GM23338 (cell line): ENCODE measurements at regions not wholly inside any gene's neighbourhood (a gene's known extent, or its start where the extent isn't known, plus 50 kb on each side); places are given as distances from the start of the nearest gene placed in this dataset.

ENCODE experiments used
- ATAC-seq: fragments of 200-7000 bp; cut with Tn5 transposase; 3 replicates; pipeline ENCODE4 v1.9.1; 2020
- DNase-seq: peaks from one replicate; pipeline ENCODE4 v3.0.0-alpha.2; 2015; ENCODE audit warnings: low spot score
- H2AFZ ChIP-seq: fragments of 200-600 bp; sonication (generic); 2 replicates; pipeline ENCODE4 v1.8.0; 2016; ENCODE audit warnings: antibody characterized with exemption, mild to moderate bottlenecking, moderate library complexity
- H3F3A ChIP-seq: fragments of 200-600 bp; sonication (generic); replicated peaks from 2 replicates; pipeline ENCODE4 v1.8.0; 2017; ENCODE audit warnings: antibody characterized with exemption, mixed run types, low read depth
- H3K27ac ChIP-seq: fragments of 200-600 bp; sonication (generic); 2 replicates; pipeline ENCODE4 v1.6.1; 2016; ENCODE audit warnings: low read depth
- H3K27me3 ChIP-seq: fragments of 200-600 bp; sonication (generic); 2 replicates; pipeline ENCODE4 v1.8.0; 2016; ENCODE audit warnings: mild to moderate bottlenecking, mixed run types, moderate library complexity; ENCODE audit not compliant: insufficient read depth
- H3K36me3 ChIP-seq: fragments of 200-600 bp; sonication (generic); 2 replicates; pipeline ENCODE4 v1.8.0; 2016; ENCODE audit warnings: mild to moderate bottlenecking; ENCODE audit not compliant: insufficient read depth
- H3K4me1 ChIP-seq: fragments of 200-600 bp; sonication (generic); 2 replicates; pipeline ENCODE4 v1.8.0; 2016; ENCODE audit warnings: mild to moderate bottlenecking, moderate library complexity; ENCODE audit not compliant: insufficient read depth
- H3K4me2 ChIP-seq: fragments of 200-600 bp; sonication (generic); 2 replicates; pipeline ENCODE4 v1.7.1; 2017; ENCODE audit warnings: mixed run types
- H3K4me3 ChIP-seq: fragments of 200-600 bp; sonication (generic); 2 replicates; pipeline ENCODE4 v1.6.1; 2016; ENCODE audit warnings: mixed run types
- H3K79me2 ChIP-seq: fragments of 200-600 bp; sonication (generic); replicated peaks from 2 replicates; pipeline ENCODE4 v1.8.0; 2017; ENCODE audit warnings: mild to moderate bottlenecking; ENCODE audit not compliant: insufficient read depth
- H3K9me2 ChIP-seq: fragments of 200-600 bp; sonication (generic); 2 replicates; pipeline ENCODE4 v1.8.0; 2017; ENCODE audit not compliant: insufficient read depth
- H4K20me1 ChIP-seq: fragments of 200-600 bp; sonication (generic); replicated peaks from 2 replicates; pipeline ENCODE4 v1.8.0; 2017; ENCODE audit warnings: mild to moderate bottlenecking; ENCODE audit not compliant: insufficient read depth
- H3K27ac Mint-ChIP-seq: 2 replicates; pipeline ENCODE4 v1.8.0; 2020; ENCODE audit warnings: inconsistent platforms, mild to moderate bottlenecking, moderate library complexity, mixed read lengths
- H3K27me3 Mint-ChIP-seq: 3 replicates; pipeline ENCODE4 v1.8.0; 2022; ENCODE audit warnings: low read depth, mild to moderate bottlenecking, moderate library complexity, mixed read lengths, inconsistent platforms; ENCODE audit not compliant: insufficient read depth, poor library complexity
- H3K36me3 Mint-ChIP-seq: 3 replicates; pipeline ENCODE4 v1.8.0; 2021; ENCODE audit warnings: low read depth, mild to moderate bottlenecking, inconsistent platforms, moderate library complexity, mixed read lengths
- H3K4me1 Mint-ChIP-seq: 3 replicates; pipeline ENCODE4 v1.8.0; 2020; ENCODE audit warnings: mild to moderate bottlenecking, inconsistent platforms, mixed read lengths
- H3K4me3 Mint-ChIP-seq: 3 replicates; pipeline ENCODE4 v1.8.0; 2021; ENCODE audit warnings: moderate library complexity, mild to moderate bottlenecking, inconsistent platforms, mixed read lengths
- H3K9me3 Mint-ChIP-seq: 3 replicates; pipeline ENCODE4 v1.8.0; 2020; ENCODE audit warnings: moderate library complexity, mild to moderate bottlenecking, inconsistent platforms, mixed read lengths
- CREB1 ChIP-seq: fragments of 250-450 bp; sonication (Bioruptor Pico); IDR thresholded peaks from 2 replicates; pipeline ENCODE4 v1.5.0; 2020; ENCODE audit warnings: low read depth, mild to moderate bottlenecking, moderate library complexity
- EZH2 ChIP-seq: fragments of 200-600 bp; sonication (generic); IDR thresholded peaks from one replicate; pipeline ENCODE4 v1.8.0; 2017; ENCODE audit warnings: antibody characterized with exemption, mild to moderate bottlenecking, low read depth; ENCODE audit not compliant: unreplicated experiment
- EZH2phosphoT487 ChIP-seq: fragments of 200-600 bp; sonication (generic); IDR thresholded peaks from one replicate; pipeline ENCODE4 v1.8.1; 2018; ENCODE audit warnings: antibody characterized with exemption; ENCODE audit not compliant: unreplicated experiment
- NANOG ChIP-seq: IDR thresholded peaks from 2 replicates; pipeline ENCODE4 v1.6.1; 2016; ENCODE audit warnings: antibody characterized with exemption, borderline replicate concordance
- POLR2AphosphoS5 ChIP-seq: IDR thresholded peaks from 2 replicates; pipeline ENCODE4 v1.6.1; 2016; ENCODE audit warnings: antibody characterized with exemption, low read depth
- STAT1 ChIP-seq: IDR thresholded peaks from one replicate; pipeline ENCODE4 v1.6.1; 2016; ENCODE audit warnings: antibody characterized with exemption; ENCODE audit not compliant: unreplicated experiment
- ZNF331 ChIP-seq: fragments of 250-450 bp; sonication (Bioruptor Pico); IDR thresholded peaks from 2 replicates; pipeline ENCODE4 v1.5.0; 2020; ENCODE audit warnings: low read depth, mild to moderate bottlenecking, moderate library complexity
- TF ChIP-seq, protein P1 (sequence below): IDR thresholded peaks from one replicate; pipeline ENCODE4 v1.6.1; 2018; ENCODE audit warnings: antibody characterized with exemption; ENCODE audit not compliant: unreplicated experiment
- TF ChIP-seq, protein P2 (sequence below), 2 experiments: fragments of 200-600 bp in 1 of 2; sonication (generic) in 1 of 2; conservative IDR thresholded peaks; 2 replicates each; pipeline versions ENCODE4 v1.5.1 to v1.6.1; 2016 to 2017; ENCODE audit warnings: antibody characterized with exemption in 2 of 2, low read depth in 2 of 2, mild to moderate bottlenecking in 2 of 2, moderate library complexity in 1 of 2
- TF ChIP-seq, protein P3 (sequence below): IDR thresholded peaks from 2 replicates; pipeline ENCODE4 v1.6.1; 2016; ENCODE audit warnings: antibody characterized with exemption

DNA sequence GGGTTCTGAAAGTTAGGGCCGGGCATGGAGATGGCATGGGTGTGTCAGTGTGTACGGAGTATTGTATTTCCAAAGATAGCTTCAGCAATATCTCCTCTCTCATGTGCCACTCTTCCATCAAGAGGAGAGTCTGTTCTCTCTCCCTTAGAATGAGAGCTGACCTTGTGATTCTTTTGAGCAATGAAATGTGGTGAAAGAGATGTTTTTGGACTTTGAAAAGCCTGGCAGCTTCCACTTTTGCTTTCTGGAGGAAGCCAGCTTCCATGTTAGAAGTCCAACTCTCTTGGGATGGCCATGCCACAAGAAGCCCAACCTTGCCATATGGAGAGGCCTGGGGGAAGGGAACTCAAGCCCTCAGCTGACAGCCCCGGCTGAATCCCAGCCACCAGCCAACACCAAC lies 72.4 kb upstream of the GZMB start (continued):
- TF ChIP-seq, protein P1, sequence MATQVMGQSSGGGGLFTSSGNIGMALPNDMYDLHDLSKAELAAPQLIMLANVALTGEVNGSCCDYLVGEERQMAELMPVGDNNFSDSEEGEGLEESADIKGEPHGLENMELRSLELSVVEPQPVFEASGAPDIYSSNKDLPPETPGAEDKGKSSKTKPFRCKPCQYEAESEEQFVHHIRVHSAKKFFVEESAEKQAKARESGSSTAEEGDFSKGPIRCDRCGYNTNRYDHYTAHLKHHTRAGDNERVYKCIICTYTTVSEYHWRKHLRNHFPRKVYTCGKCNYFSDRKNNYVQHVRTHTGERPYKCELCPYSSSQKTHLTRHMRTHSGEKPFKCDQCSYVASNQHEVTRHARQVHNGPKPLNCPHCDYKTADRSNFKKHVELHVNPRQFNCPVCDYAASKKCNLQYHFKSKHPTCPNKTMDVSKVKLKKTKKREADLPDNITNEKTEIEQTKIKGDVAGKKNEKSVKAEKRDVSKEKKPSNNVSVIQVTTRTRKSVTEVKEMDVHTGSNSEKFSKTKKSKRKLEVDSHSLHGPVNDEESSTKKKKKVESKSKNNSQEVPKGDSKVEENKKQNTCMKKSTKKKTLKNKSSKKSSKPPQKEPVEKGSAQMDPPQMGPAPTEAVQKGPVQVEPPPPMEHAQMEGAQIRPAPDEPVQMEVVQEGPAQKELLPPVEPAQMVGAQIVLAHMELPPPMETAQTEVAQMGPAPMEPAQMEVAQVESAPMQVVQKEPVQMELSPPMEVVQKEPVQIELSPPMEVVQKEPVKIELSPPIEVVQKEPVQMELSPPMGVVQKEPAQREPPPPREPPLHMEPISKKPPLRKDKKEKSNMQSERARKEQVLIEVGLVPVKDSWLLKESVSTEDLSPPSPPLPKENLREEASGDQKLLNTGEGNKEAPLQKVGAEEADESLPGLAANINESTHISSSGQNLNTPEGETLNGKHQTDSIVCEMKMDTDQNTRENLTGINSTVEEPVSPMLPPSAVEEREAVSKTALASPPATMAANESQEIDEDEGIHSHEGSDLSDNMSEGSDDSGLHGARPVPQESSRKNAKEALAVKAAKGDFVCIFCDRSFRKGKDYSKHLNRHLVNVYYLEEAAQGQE: no peak
- TF ChIP-seq POLR2AphosphoS5: no peak
- TF ChIP-seq STAT1: no peak
- TF ChIP-seq, protein P2, sequence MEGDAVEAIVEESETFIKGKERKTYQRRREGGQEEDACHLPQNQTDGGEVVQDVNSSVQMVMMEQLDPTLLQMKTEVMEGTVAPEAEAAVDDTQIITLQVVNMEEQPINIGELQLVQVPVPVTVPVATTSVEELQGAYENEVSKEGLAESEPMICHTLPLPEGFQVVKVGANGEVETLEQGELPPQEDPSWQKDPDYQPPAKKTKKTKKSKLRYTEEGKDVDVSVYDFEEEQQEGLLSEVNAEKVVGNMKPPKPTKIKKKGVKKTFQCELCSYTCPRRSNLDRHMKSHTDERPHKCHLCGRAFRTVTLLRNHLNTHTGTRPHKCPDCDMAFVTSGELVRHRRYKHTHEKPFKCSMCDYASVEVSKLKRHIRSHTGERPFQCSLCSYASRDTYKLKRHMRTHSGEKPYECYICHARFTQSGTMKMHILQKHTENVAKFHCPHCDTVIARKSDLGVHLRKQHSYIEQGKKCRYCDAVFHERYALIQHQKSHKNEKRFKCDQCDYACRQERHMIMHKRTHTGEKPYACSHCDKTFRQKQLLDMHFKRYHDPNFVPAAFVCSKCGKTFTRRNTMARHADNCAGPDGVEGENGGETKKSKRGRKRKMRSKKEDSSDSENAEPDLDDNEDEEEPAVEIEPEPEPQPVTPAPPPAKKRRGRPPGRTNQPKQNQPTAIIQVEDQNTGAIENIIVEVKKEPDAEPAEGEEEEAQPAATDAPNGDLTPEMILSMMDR (conservative IDR thresholded peaks at IDR 0.05; ENCODE audit: low read depth in 2 of 2): no peak
- TF ChIP-seq EZH2: no peak
- TF ChIP-seq, protein P3, sequence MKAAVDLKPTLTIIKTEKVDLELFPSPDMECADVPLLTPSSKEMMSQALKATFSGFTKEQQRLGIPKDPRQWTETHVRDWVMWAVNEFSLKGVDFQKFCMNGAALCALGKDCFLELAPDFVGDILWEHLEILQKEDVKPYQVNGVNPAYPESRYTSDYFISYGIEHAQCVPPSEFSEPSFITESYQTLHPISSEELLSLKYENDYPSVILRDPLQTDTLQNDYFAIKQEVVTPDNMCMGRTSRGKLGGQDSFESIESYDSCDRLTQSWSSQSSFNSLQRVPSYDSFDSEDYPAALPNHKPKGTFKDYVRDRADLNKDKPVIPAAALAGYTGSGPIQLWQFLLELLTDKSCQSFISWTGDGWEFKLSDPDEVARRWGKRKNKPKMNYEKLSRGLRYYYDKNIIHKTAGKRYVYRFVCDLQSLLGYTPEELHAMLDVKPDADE: no peak
- no peak for TF ChIP-seq CREB1 (CRISPR knock-in tag)
- TF ChIP-seq ZNF331 (CRISPR knock-in tag): no peak
- no peak for TF ChIP-seq EZH2phosphoT487

DNA sequence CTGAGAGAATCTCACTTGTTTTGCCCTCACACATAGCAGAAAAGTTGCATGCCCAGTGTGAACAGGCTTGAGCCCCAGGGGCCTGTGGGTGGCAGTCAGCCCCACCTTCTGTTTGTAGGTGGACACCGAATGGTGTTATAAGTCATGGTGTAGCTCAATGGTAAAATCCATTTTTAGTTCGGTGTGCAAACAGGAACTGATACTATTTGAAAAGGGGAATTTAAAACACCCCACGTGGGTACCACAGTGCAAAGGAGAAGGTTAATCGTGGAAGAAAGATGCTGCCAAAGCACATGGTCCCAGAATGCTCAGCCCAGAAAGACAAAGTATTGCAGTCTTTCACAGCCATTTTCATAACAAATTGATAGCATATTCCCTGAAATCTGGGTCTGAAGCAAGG lies 71.8 kb upstream of the GZMB start:
- no peaks in the 10 kb centered on the region for H3K36me3 Mint-ChIP-seq
- no peaks in the 10 kb centered on the region for H3K9me3 Mint-ChIP-seq
- H3K4me1 ChIP-seq: no peaks in the 10 kb centered on the region
- H3K36me3 ChIP-seq: no peaks in the 10 kb centered on the region
- no peaks in the 10 kb centered on the region for H3F3A ChIP-seq
- H3K27me3 ChIP-seq: no peaks in the 10 kb centered on the region
- no peaks in the 10 kb centered on the region for H3K9me2 ChIP-seq
- no peak overlapping the region for H3K4me3 Mint-ChIP-seq
- H3K27me3 Mint-ChIP-seq: peaks cover 2% of the 10 kb centered on the region
- H3K4me3 ChIP-seq: no peak overlapping the region
- H3K27ac Mint-ChIP-seq: no peak overlapping the region
- no peak overlapping the region for H3K27ac ChIP-seq
- H3K4me2 ChIP-seq: no peak overlapping the region
- no peak for ATAC-seq
- H4K20me1 ChIP-seq: no peaks in the 10 kb centered on the region
- DNase-seq: no peak
- no peaks in the 10 kb centered on the region for H3K79me2 ChIP-seq
- H2AFZ ChIP-seq: no peak overlapping the region
- peaks cover 4% of the 10 kb centered on the region; the same call in 1 of the 3 replicates for H3K4me1 Mint-ChIP-seq
- TF ChIP-seq NANOG (no peak), EZH2phosphoT487 (no peak), ZNF331 (CRISPR knock-in tag) (no peak)
- TF ChIP-seq, protein P1: no peak
